ENCODE measurements at regions not wholly inside any gene's neighbourhood (a gene's known extent, or its start where the extent isn't known, plus 50 kb on each side); places are given as distances from the start of the nearest gene placed in this dataset.

DNA sequence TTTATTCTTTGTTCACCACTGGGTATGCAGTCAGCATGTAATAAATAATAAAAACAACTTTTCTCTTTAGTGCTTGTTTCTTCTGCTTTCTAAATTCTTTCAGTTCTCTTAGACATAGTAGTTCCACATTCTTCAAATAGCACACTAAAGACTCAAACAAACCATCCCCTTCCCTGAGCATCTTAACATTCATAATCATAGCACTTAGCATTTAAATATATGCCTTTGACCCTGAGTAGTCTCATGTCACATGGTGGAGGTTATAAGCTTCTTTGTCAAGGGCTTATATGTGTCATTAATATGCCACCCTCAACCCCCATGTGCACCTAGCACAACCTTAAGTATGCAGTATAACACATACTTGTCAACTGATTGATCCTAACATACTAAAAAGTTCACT, 212.7 kb downstream of the PHLDA1 start:
- intact Hi-C loops (cut with micrococcal nuclease), result loop anchor here (5.0 kb wide), 1 partner anchor 97 kb away; no protein-coding TSS in a partner anchor

DNA sequence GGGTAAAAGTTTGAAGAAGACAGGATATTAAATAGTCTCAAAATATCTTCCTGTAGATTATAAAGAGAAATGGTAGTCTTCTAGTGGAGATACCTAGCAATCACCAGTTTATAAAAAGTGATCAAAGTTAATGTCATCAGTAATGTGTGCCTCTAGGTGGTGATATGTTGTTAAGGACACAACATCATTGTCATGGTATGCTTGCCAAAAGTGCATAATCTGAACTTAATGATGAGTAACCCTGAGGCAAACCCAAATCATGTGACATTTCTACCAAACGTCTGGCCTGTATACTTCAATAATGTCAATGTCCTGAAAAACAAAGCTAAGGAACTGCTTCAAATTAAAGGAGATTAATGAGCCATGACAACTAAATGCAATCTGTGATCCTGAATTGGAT, 214.7 kb downstream of the PHLDA1 start:
- Histone ChIP-seq H3K9me2 (replicated peaks; ENCODE audit: low read length) (no peaks in the 10 kb centered on the region; the same call in 1 of the 2 replicates), H3K27ac (ENCODE audit: low read length) (peak overlapping the region; percentile 59), H2AFZ (ENCODE audit: low read length) (no peak overlapping the region), H3K79me2 (ENCODE audit: low read length) (no peaks in the 10 kb centered on the region), H3K4me3 (ENCODE audit: low read length) (no peak overlapping the region), H3K9me3 (ENCODE audit: low read length) (no peaks in the 10 kb centered on the region), H3K4me1 (ENCODE audit: insufficient read depth, low read length) (peaks cover 40% of the 10 kb centered on the region), H3K9ac (ENCODE audit: low read length) (peak overlapping the region; percentile 44), H3K27me3 (ENCODE audit: low read length) (no peaks in the 10 kb centered on the region), H3F3A (ENCODE audit: low read length, unreplicated experiment) (no peaks in the 10 kb centered on the region), H4K20me1 (ENCODE audit: low read length) (no peaks in the 10 kb centered on the region), H3K36me3 (ENCODE audit: low read depth, low read length) (no peaks in the 10 kb centered on the region), H3K4me2 (ENCODE audit: low read length) (peak overlapping the region; percentile 20; the same call in 1 of the 2 replicates)
- BruUV-seq (replicated peaks), result no TSS peak
- POLR2A ChIA-PET (ENCODE audit: unreplicated experiment), result interaction anchor here (0.5 to 1.1 kb wide), 5 partner anchors 127 to 259 kb away, joined by 3 to 7 read pairs (median 3); partner anchors contain the start of gene PHLDA1
- intact Hi-C loops (cut with micrococcal nuclease), result loop anchor here (1.0 to 5.0 kb wide), 8 partner anchors 8 to 290 kb away; no protein-coding TSS in a partner anchor
- peak; percentile 73 for ATAC-seq
- TF ChIP-seq EZH2phosphoT487 (IDR thresholded peaks at IDR 0.05; ENCODE audit: borderline replicate concordance, low read length) (no peak), EZH2 (IDR thresholded peaks at IDR 0.05; ENCODE audit: low read length, unreplicated experiment) (no peak)
- TF ChIP-seq, protein P1, sequence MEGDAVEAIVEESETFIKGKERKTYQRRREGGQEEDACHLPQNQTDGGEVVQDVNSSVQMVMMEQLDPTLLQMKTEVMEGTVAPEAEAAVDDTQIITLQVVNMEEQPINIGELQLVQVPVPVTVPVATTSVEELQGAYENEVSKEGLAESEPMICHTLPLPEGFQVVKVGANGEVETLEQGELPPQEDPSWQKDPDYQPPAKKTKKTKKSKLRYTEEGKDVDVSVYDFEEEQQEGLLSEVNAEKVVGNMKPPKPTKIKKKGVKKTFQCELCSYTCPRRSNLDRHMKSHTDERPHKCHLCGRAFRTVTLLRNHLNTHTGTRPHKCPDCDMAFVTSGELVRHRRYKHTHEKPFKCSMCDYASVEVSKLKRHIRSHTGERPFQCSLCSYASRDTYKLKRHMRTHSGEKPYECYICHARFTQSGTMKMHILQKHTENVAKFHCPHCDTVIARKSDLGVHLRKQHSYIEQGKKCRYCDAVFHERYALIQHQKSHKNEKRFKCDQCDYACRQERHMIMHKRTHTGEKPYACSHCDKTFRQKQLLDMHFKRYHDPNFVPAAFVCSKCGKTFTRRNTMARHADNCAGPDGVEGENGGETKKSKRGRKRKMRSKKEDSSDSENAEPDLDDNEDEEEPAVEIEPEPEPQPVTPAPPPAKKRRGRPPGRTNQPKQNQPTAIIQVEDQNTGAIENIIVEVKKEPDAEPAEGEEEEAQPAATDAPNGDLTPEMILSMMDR (conservative IDR thresholded peaks at IDR 0.05; ENCODE audit: low read depth, low read length), result peak; percentile 76
- DNase-seq, result peak; percentile 92
- CTCF ChIA-PET, result interaction anchor here (0.5 to 1.3 kb wide), 7 partner anchors 46 to 249 kb away, joined by 3 to 6 read pairs (median 3); partner anchors contain the start of gene PHLDA1

More for the DNA sequence above, 212.7 kb downstream of the PHLDA1 start:
- H3K9me3 ChIP-seq (ENCODE audit: low read length), result no peaks in the 10 kb centered on the region
- POLR2A ChIA-PET (ENCODE audit: unreplicated experiment), result no interaction called here
- H4K20me1 ChIP-seq (ENCODE audit: low read length), result no peaks in the 10 kb centered on the region
- TF ChIP-seq EZH2phosphoT487 (IDR thresholded peaks at IDR 0.05; ENCODE audit: borderline replicate concordance, low read length) (no peak), EZH2 (IDR thresholded peaks at IDR 0.05; ENCODE audit: low read length, unreplicated experiment) (no peak)
- H3K27me3 ChIP-seq (ENCODE audit: low read length), result no peaks in the 10 kb centered on the region
- no peak for ATAC-seq
- no peaks in the 10 kb centered on the region for H3F3A ChIP-seq (ENCODE audit: low read length, unreplicated experiment)
- CTCF ChIA-PET, result no interaction called here
- BruUV-seq (replicated peaks), result no TSS peak
- H3K27ac ChIP-seq (ENCODE audit: low read length), result no peak overlapping the region
- H3K4me1 ChIP-seq (ENCODE audit: insufficient read depth, low read length), result peaks cover 45% of the 10 kb centered on the region
- no peak overlapping the region for H3K9ac ChIP-seq (ENCODE audit: low read length)
- no peaks in the 10 kb centered on the region for H3K79me2 ChIP-seq (ENCODE audit: low read length)
- DNase-seq, result no peak
- H2AFZ ChIP-seq (ENCODE audit: low read length), result no peak overlapping the region
- H3K4me2 ChIP-seq (ENCODE audit: low read length), result no peak overlapping the region
- no peak overlapping the region for H3K4me3 ChIP-seq (ENCODE audit: low read length)
- H3K9me2 ChIP-seq (replicated peaks; ENCODE audit: low read length), result no peaks in the 10 kb centered on the region; the same call in 1 of the 2 replicates
- H3K36me3 ChIP-seq (ENCODE audit: low read depth, low read length), result no peaks in the 10 kb centered on the region

DNA sequence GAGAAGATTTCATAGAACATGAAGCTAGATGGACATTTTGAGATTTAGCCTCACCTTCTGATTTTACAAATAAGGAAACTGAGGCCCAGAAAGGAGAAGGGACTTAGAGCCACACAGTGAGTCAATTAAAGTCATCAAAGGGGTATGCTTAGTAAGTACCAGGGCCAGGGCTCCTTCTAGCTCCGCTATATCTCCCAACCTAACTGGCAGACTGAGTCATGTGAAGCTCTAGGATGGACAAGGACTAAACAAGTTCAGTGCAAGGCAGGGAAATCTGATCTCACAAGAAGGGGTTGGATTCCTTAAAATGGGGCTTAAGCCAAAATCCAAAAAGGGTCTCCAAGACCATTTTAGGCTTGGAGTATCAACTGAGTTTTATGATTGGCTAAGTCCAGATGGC, 215.8 kb downstream of the PHLDA1 start:
- no peak overlapping the region for H3K4me2 ChIP-seq (ENCODE audit: low read length)
- no peaks in the 10 kb centered on the region for H3K9me3 ChIP-seq (ENCODE audit: low read length)
- intact Hi-C loops (cut with micrococcal nuclease), result loop anchor here (2.0 to 5.0 kb wide), 4 partner anchors 47 to 289 kb away; no protein-coding TSS in a partner anchor

More for the DNA sequence above, 215.8 kb downstream of the PHLDA1 start:
- Histone ChIP-seq H2AFZ (ENCODE audit: low read length) (no peak overlapping the region), H3F3A (ENCODE audit: low read length, unreplicated experiment) (no peaks in the 10 kb centered on the region), H4K20me1 (ENCODE audit: low read length) (no peaks in the 10 kb centered on the region), H3K79me2 (ENCODE audit: low read length) (no peaks in the 10 kb centered on the region), H3K36me3 (ENCODE audit: low read depth, low read length) (no peaks in the 10 kb centered on the region), H3K27ac (ENCODE audit: low read length) (peak overlapping the region; percentile 30), H3K9me2 (replicated peaks; ENCODE audit: low read length) (no peaks in the 10 kb centered on the region; the same call in 1 of the 2 replicates), H3K4me1 (ENCODE audit: insufficient read depth, low read length) (peaks cover 34% of the 10 kb centered on the region), H3K27me3 (ENCODE audit: low read length) (no peaks in the 10 kb centered on the region), H3K4me3 (ENCODE audit: low read length) (no peak overlapping the region), H3K9ac (ENCODE audit: low read length) (peak overlapping the region; percentile 23; the same call in 1 of the 2 replicates)
- CTCF ChIA-PET, result no interaction called here
- TF ChIP-seq EZH2phosphoT487 (IDR thresholded peaks at IDR 0.05; ENCODE audit: borderline replicate concordance, low read length), result no peak
- TF ChIP-seq EZH2 (IDR thresholded peaks at IDR 0.05; ENCODE audit: low read length, unreplicated experiment), result no peak
- no peak for ATAC-seq
- BruUV-seq (replicated peaks), result no TSS peak
- POLR2A ChIA-PET (ENCODE audit: unreplicated experiment), result interaction anchor here (0.7 kb wide), 1 partner anchor 58 kb away, joined by 3 read pairs; no protein-coding TSS in a partner anchor
- no peak for DNase-seq

Data from PC-3 (cell line).